Astrocyte (in vitro differentiated cells and primary cell): ENCODE measurements at regions not wholly inside any gene's neighbourhood (a gene's known extent, or its start where the extent isn't known, plus 50 kb on each side); places are given as distances from the start of the nearest gene placed in this dataset.

Experiments
- DNase-seq: peaks from one replicate; pipeline ENCODE4 v3.0.0-alpha.2; 2010; ENCODE audit warnings: low read depth
- FAIRE-seq: peaks from 2 replicates; lab custom pipeline; 2011; peaks lifted over from hg19 to GRCh38; lab: Jason Lieb, UNC
- H2AFZ ChIP-seq: 2 replicates; pipeline ENCODE4 v1.6.0; 2012; ENCODE audit warnings: low read depth, low read length, inconsistent platforms
- H3K27ac ChIP-seq: 2 replicates; pipeline ENCODE4 v1.5.1; 2011; ENCODE audit warnings: low read depth, low read length, inconsistent platforms
- H3K27me3 ChIP-seq: 2 replicates; pipeline ENCODE4 v1.6.0; 2011; ENCODE audit warnings: low read length, inconsistent platforms; ENCODE audit not compliant: insufficient read depth
- H3K36me3 ChIP-seq: 2 replicates; pipeline ENCODE4 v1.5.1; 2011; ENCODE audit warnings: low read length, inconsistent platforms; ENCODE audit not compliant: insufficient read depth
- H3K4me1 ChIP-seq: 2 replicates; pipeline ENCODE4 v1.5.1; 2011; ENCODE audit warnings: low read length, inconsistent platforms; ENCODE audit not compliant: insufficient read depth
- H3K4me2 ChIP-seq: 2 replicates; pipeline ENCODE4 v1.6.0; 2012; ENCODE audit warnings: low read length, inconsistent platforms
- H3K4me3 ChIP-seq: 2 replicates; pipeline ENCODE4 v1.5.1; 2011; ENCODE audit warnings: low read depth, mild to moderate bottlenecking, low read length, inconsistent platforms; ENCODE audit not compliant: insufficient read depth
- H3K79me2 ChIP-seq: 2 replicates; pipeline ENCODE4 v1.6.0; 2012; ENCODE audit warnings: mild to moderate bottlenecking, low read length, inconsistent platforms; ENCODE audit not compliant: insufficient read depth
- H3K9ac ChIP-seq: 2 replicates; pipeline ENCODE4 v1.6.0; 2012; ENCODE audit warnings: mild to moderate bottlenecking, low read length, inconsistent platforms
- H3K9me3 ChIP-seq: 2 replicates; pipeline ENCODE4 v1.5.1; 2012; ENCODE audit warnings: low read depth, mild to moderate bottlenecking, low read length, inconsistent platforms; ENCODE audit not compliant: insufficient read depth
- H4K20me1 ChIP-seq: 2 replicates; pipeline ENCODE4 v1.6.0; 2012; ENCODE audit warnings: low read length, inconsistent platforms; ENCODE audit not compliant: insufficient read depth
- H3K27ac Mint-ChIP-seq: one replicate; pipeline ENCODE4 v1.8.0; 2021; ENCODE audit warnings: mild to moderate bottlenecking, mixed read lengths; ENCODE audit not compliant: unreplicated experiment
- H3K27me3 Mint-ChIP-seq: one replicate; pipeline ENCODE4 v1.8.0; 2021; ENCODE audit warnings: low read depth, mixed read lengths; ENCODE audit not compliant: unreplicated experiment
- H3K36me3 Mint-ChIP-seq: one replicate; pipeline ENCODE4 v1.8.0; 2021; ENCODE audit warnings: low read depth, mixed read lengths; ENCODE audit not compliant: unreplicated experiment
- H3K4me1 Mint-ChIP-seq: one replicate; pipeline ENCODE4 v1.8.0; 2021; ENCODE audit warnings: low read depth, mixed read lengths; ENCODE audit not compliant: unreplicated experiment
- H3K4me3 Mint-ChIP-seq: one replicate; pipeline ENCODE4 v1.8.0; 2021; ENCODE audit warnings: mild to moderate bottlenecking, moderate library complexity, mixed read lengths; ENCODE audit not compliant: unreplicated experiment
- H3K9me3 Mint-ChIP-seq: one replicate; pipeline ENCODE4 v1.8.0; 2021; ENCODE audit warnings: mild to moderate bottlenecking, mixed read lengths; ENCODE audit not compliant: unreplicated experiment
- EZH2 ChIP-seq: IDR thresholded peaks from 2 replicates; pipeline ENCODE4 v1.6.1; 2012; ENCODE audit warnings: mild to moderate bottlenecking, low read length, inconsistent platforms; ENCODE audit not compliant: insufficient read depth
- TF ChIP-seq, protein P1 (sequence below): IDR thresholded peaks from 2 replicates; pipeline ENCODE4 v1.5.1; 2011; ENCODE audit warnings: low read depth, mild to moderate bottlenecking, inconsistent platforms, low read length, moderate library complexity; ENCODE audit not compliant: insufficient read depth

DNA sequence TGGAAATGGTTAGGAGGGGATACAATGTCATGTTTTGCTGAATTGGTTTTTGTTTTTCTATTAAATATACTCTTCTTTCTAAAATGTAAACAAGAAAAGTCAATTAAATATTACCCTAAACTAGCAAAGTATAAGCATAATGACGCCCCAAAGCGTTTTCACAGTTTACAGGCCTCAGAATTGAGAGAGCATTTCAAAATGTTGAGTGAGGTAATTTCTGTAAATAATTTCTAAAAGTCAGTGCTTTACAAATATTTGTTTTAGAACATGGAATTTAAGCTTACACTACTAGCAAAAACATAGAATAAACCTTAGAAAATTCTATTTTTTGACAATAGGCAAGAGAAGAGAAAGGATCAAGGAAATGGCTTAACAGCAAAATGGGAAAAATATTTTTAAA is 958.4 kb upstream of the USP15 start:
- no peaks in the 10 kb centered on the region for H3K36me3 ChIP-seq
- H3K4me1 ChIP-seq: no peaks in the 10 kb centered on the region
- H3K9ac ChIP-seq: no peak overlapping the region
- H3K27me3 Mint-ChIP-seq: no peaks in the 10 kb centered on the region
- H3K9me3 Mint-ChIP-seq: no peaks in the 10 kb centered on the region
- TF ChIP-seq, protein P1, sequence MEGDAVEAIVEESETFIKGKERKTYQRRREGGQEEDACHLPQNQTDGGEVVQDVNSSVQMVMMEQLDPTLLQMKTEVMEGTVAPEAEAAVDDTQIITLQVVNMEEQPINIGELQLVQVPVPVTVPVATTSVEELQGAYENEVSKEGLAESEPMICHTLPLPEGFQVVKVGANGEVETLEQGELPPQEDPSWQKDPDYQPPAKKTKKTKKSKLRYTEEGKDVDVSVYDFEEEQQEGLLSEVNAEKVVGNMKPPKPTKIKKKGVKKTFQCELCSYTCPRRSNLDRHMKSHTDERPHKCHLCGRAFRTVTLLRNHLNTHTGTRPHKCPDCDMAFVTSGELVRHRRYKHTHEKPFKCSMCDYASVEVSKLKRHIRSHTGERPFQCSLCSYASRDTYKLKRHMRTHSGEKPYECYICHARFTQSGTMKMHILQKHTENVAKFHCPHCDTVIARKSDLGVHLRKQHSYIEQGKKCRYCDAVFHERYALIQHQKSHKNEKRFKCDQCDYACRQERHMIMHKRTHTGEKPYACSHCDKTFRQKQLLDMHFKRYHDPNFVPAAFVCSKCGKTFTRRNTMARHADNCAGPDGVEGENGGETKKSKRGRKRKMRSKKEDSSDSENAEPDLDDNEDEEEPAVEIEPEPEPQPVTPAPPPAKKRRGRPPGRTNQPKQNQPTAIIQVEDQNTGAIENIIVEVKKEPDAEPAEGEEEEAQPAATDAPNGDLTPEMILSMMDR: no peak
- no peak for TF ChIP-seq EZH2
- no peak overlapping the region for H3K4me3 ChIP-seq
- H2AFZ ChIP-seq: no peak overlapping the region
- no peak overlapping the region for H3K27ac ChIP-seq
- no peak overlapping the region for H3K4me3 Mint-ChIP-seq
- no peaks in the 10 kb centered on the region for H3K36me3 Mint-ChIP-seq
- DNase-seq: no peak
- H3K4me2 ChIP-seq: no peak overlapping the region
- H4K20me1 ChIP-seq: no peaks in the 10 kb centered on the region
- no peak for FAIRE-seq
- no peak overlapping the region for H3K27ac Mint-ChIP-seq
- H3K4me1 Mint-ChIP-seq: no peaks in the 10 kb centered on the region
- H3K9me3 ChIP-seq: no peaks in the 10 kb centered on the region
- no peaks in the 10 kb centered on the region for H3K79me2 ChIP-seq
- no peaks in the 10 kb centered on the region for H3K27me3 ChIP-seq

GRCh38 chr12:61302282-61302681 is 957.9 kb upstream of the USP15 start:
- no peaks in the 10 kb centered on the region for H4K20me1 ChIP-seq
- TF ChIP-seq EZH2: no peak
- TF ChIP-seq, protein P1: no peak
- no peak overlapping the region for H3K4me3 ChIP-seq
- H3K27ac ChIP-seq: no peak overlapping the region
- H3K9ac ChIP-seq: no peak overlapping the region
- FAIRE-seq (no peak), DNase-seq (no peak)
- H3K4me2 ChIP-seq: no peak overlapping the region
- Mint-ChIP-seq H3K4me1 (no peaks in the 10 kb centered on the region), H3K36me3 (no peaks in the 10 kb centered on the region), H3K27me3 (no peaks in the 10 kb centered on the region), H3K9me3 (no peaks in the 10 kb centered on the region), H3K4me3 (no peak overlapping the region), H3K27ac (no peak overlapping the region)
- no peak overlapping the region for H2AFZ ChIP-seq
- H3K79me2 ChIP-seq: no peaks in the 10 kb centered on the region
- no peaks in the 10 kb centered on the region for H3K36me3 ChIP-seq
- H3K9me3 ChIP-seq: no peaks in the 10 kb centered on the region
- no peaks in the 10 kb centered on the region for H3K4me1 ChIP-seq
- no peaks in the 10 kb centered on the region for H3K27me3 ChIP-seq

- DNase-seq (no peak), FAIRE-seq (no peak)
- Histone ChIP-seq H3K27ac (no peak overlapping the region), H3K9me3 (no peaks in the 10 kb centered on the region), H3K4me1 (no peaks in the 10 kb centered on the region), H3K4me3 (no peak overlapping the region), H3K36me3 (no peaks in the 10 kb centered on the region), H3K4me2 (no peak overlapping the region), H3K79me2 (no peaks in the 10 kb centered on the region), H3K27me3 (no peaks in the 10 kb centered on the region), H2AFZ (no peak overlapping the region), H3K9ac (no peak overlapping the region), H4K20me1 (no peaks in the 10 kb centered on the region)
- Mint-ChIP-seq H3K9me3 (peaks cover 3% of the 10 kb centered on the region), H3K36me3 (no peaks in the 10 kb centered on the region), H3K27ac (no peak overlapping the region), H3K4me3 (no peak overlapping the region), H3K4me1 (no peaks in the 10 kb centered on the region), H3K27me3 (no peaks in the 10 kb centered on the region)
- TF ChIP-seq, protein P1: no peak
- no peak for TF ChIP-seq EZH2
Observed at GRCh38 chr12:61308220-61308619, 952.0 kb upstream of the USP15 start.
